H1 (cell line): ENCODE measurements at regions not wholly inside any gene's neighbourhood (a gene's known extent, or its start where the extent isn't known, plus 50 kb on each side); places are given as distances from the start of the nearest gene placed in this dataset.

Experiments
- CTCF ChIA-PET: fragments of 300-600 bp; sonication (Branson Sonifier 250); formaldehyde crosslinking; loops from one replicate; lab custom pipeline; 2021; ENCODE audit not compliant: partially characterized antibody; lab: Charles Lee
- POLR2A ChIA-PET: fragments of 300-600 bp; sonication (Branson Sonifier 250); formaldehyde crosslinking; loops from one replicate; lab custom pipeline; 2021; ENCODE audit warnings: inconsistent platforms; ENCODE audit not compliant: partially characterized antibody; lab: Charles Lee
- DNase-seq, 2 experiments: peaks; one replicate each; pipeline versions ENCODE4 v3.0.0 to v3.0.0-alpha.2; 2010 to 2022; ENCODE audit warnings: low spot score in 2 of 2, low read depth in 1 of 2, mixed read lengths in 1 of 2
- FAIRE-seq: peaks from 2 replicates; lab custom pipeline; 2011; peaks lifted over from hg19 to GRCh38; lab: Jason Lieb, UNC
- H2AFZ ChIP-seq: 2 replicates; pipeline ENCODE4 v1.8.1; 2012; ENCODE audit warnings: low read length, inconsistent platforms
- H2AK5ac ChIP-seq: 2 replicates; pipeline ENCODE4 v1.6.1; 2013; ENCODE audit warnings: low read depth, low read length
- H2BK120ac ChIP-seq: replicated peaks from 2 replicates; pipeline ENCODE3; 2013; ENCODE audit warnings: low read depth, low read length, inconsistent platforms
- H2BK12ac ChIP-seq: 2 replicates; pipeline ENCODE4 v1.6.1; 2013; ENCODE audit warnings: low read depth, low read length
- H2BK15ac ChIP-seq: 2 replicates; pipeline ENCODE4 v1.6.1; 2013; ENCODE audit warnings: low read length
- H2BK20ac ChIP-seq: 2 replicates; pipeline ENCODE4 v1.6.1; 2013; ENCODE audit warnings: low read length
- H2BK5ac ChIP-seq: 2 replicates; pipeline ENCODE4 v1.6.1; 2013; ENCODE audit warnings: low read depth, low read length
- H3K14ac ChIP-seq: 2 replicates; pipeline ENCODE4 v1.6.1; 2013; ENCODE audit warnings: inconsistent platforms; ENCODE audit not compliant: insufficient read length
- H3K18ac ChIP-seq: 2 replicates; pipeline ENCODE4 v1.6.1; 2013; ENCODE audit warnings: low read length; ENCODE audit errors: extremely low read depth
- H3K23ac ChIP-seq: 2 replicates; pipeline ENCODE4 v1.6.1; 2013; ENCODE audit warnings: inconsistent platforms; ENCODE audit not compliant: insufficient read length
- H3K23me2 ChIP-seq: 2 replicates; pipeline ENCODE4 v1.6.1; 2013; ENCODE audit warnings: low read depth, low read length
- H3K27ac ChIP-seq: 2 replicates; pipeline ENCODE4 v1.6.1; 2011; ENCODE audit warnings: low read depth, low read length, inconsistent platforms
- H3K27me3 ChIP-seq, 4 experiments: replicated peaks in 1 of 4; 1 replicate in 1 of 4; 2 replicates in 3 of 4; pipeline versions ENCODE4 v1.6.1 to v1.8.1; 2011 to 2013; ENCODE audit warnings: low read length in 3 of 4, mild to moderate bottlenecking in 3 of 4, inconsistent platforms in 2 of 4, mixed read lengths in 2 of 4, moderate library complexity in 1 of 4; ENCODE audit not compliant: control insufficient read depth in 3 of 4, insufficient read depth in 3 of 4; ENCODE audit errors: extremely low read depth in 1 of 4
- H3K36me3 ChIP-seq, 4 experiments: 2 replicates each; pipeline versions ENCODE4 v1.6.1 to v1.8.1; 2011 to 2013; ENCODE audit warnings: mild to moderate bottlenecking in 4 of 4, low read length in 3 of 4, moderate library complexity in 2 of 4, control low read depth in 1 of 4, inconsistent platforms in 1 of 4; ENCODE audit not compliant: insufficient read depth in 4 of 4, control insufficient read depth in 2 of 4
- H3K4ac ChIP-seq: replicated peaks from 2 replicates; pipeline ENCODE3; 2013; ENCODE audit warnings: low read length, low read depth, mixed read lengths, inconsistent platforms; ENCODE audit not compliant: insufficient read length
- H3K4me1 ChIP-seq, 4 experiments: replicated peaks in 1 of 4; 1 replicate in 1 of 4; 2 replicates in 3 of 4; pipeline versions ENCODE4 v1.6.1 to v1.8.1; 2011 to 2013; ENCODE audit warnings: low read length in 3 of 4, inconsistent platforms in 2 of 4, mixed read lengths in 1 of 4; ENCODE audit not compliant: insufficient read depth in 4 of 4, control insufficient read depth in 3 of 4
- H3K4me2 ChIP-seq, 2 experiments: 2 replicates each; pipeline versions ENCODE4 v1.6.1 to v1.8.1; 2011 to 2013; ENCODE audit warnings: low read depth in 2 of 2, low read length in 2 of 2, control low read depth in 1 of 2, inconsistent platforms in 1 of 2, mild to moderate bottlenecking in 1 of 2; ENCODE audit not compliant: insufficient read depth in 1 of 2
- H3K4me3 ChIP-seq, 4 experiments: fragments of 200-600, 300-600 bp in 1 of 4; sonication (generic), shearing (Covaris generic), sonication (Bioruptor Twin) in 1 of 4; 2 replicates each; pipeline versions ENCODE4 v1.5.1 to v1.8.1; 2011 to 2016; ENCODE audit warnings: low read length in 4 of 4, low read depth in 3 of 4, control low read depth in 2 of 4, inconsistent platforms in 2 of 4, mild to moderate bottlenecking in 2 of 4, mixed read lengths in 1 of 4, moderate library complexity in 1 of 4; ENCODE audit not compliant: insufficient read depth in 2 of 4; ENCODE audit errors: extremely low read depth in 1 of 4
- H3K56ac ChIP-seq: replicated peaks from 2 replicates; pipeline ENCODE3; 2013; ENCODE audit warnings: low read depth, mild to moderate bottlenecking, mixed read lengths, low read length, inconsistent platforms; ENCODE audit not compliant: insufficient read length
- H3K79me1 ChIP-seq: 2 replicates; pipeline ENCODE4 v1.6.1; 2013; ENCODE audit warnings: low read depth, low read length, control low read depth
- H3K79me2 ChIP-seq, 2 experiments: 2 replicates each; pipeline versions ENCODE4 v1.6.1 to v1.8.1; 2012 to 2013; ENCODE audit warnings: low read length in 2 of 2, mild to moderate bottlenecking in 2 of 2, inconsistent platforms in 1 of 2; ENCODE audit not compliant: insufficient read depth in 2 of 2, control insufficient read depth in 1 of 2
- H3K9ac ChIP-seq, 4 experiments: replicated peaks in 1 of 4; 1 replicate in 1 of 4; 2 replicates in 3 of 4; pipeline versions ENCODE4 v1.6.1 to v1.8.1; 2011 to 2013; ENCODE audit warnings: low read depth in 3 of 4, low read length in 3 of 4, control low read depth in 2 of 4, mild to moderate bottlenecking in 2 of 4, moderate library complexity in 2 of 4, inconsistent platforms in 1 of 4; ENCODE audit errors: extremely low read depth in 1 of 4
- H3K9me3 ChIP-seq, 2 experiments: 2 replicates each; pipeline versions ENCODE4 v1.6.1 to v1.8.1; 2012 to 2013; ENCODE audit warnings: mild to moderate bottlenecking in 2 of 2, moderate library complexity in 2 of 2, control low read depth in 1 of 2, inconsistent platforms in 1 of 2, low read depth in 1 of 2, low read length in 1 of 2, mixed read lengths in 1 of 2; ENCODE audit not compliant: insufficient read depth in 2 of 2
- H4K20me1 ChIP-seq, 2 experiments: replicated peaks in 1 of 2; 2 replicates each; pipeline versions ENCODE3 to v1.8.1; 2011 to 2013; ENCODE audit warnings: inconsistent platforms in 2 of 2, low read length in 2 of 2, mild to moderate bottlenecking in 1 of 2; ENCODE audit not compliant: insufficient read depth in 2 of 2, control insufficient read depth in 1 of 2
- H4K5ac ChIP-seq: 2 replicates; pipeline ENCODE4 v1.6.1; 2013; ENCODE audit warnings: low read length, low read depth, mixed read lengths, inconsistent platforms; ENCODE audit not compliant: insufficient read length
- H4K8ac ChIP-seq: 2 replicates; pipeline ENCODE4 v1.8.0; 2013; ENCODE audit warnings: mild to moderate bottlenecking, moderate library complexity, low read length, inconsistent platforms; ENCODE audit not compliant: insufficient read depth; ENCODE audit errors: extremely low read depth
- H4K91ac ChIP-seq: replicated peaks from 2 replicates; pipeline ENCODE3; 2013; ENCODE audit warnings: low read length, mixed read lengths, inconsistent platforms; ENCODE audit not compliant: insufficient read length
- GTF2F1 ChIP-seq: IDR thresholded peaks from 2 replicates; pipeline ENCODE4 v1.6.1; 2012; ENCODE audit warnings: low read depth, low read length, improper control_type of control experiment, borderline replicate concordance
- NRF1 ChIP-seq: IDR thresholded peaks from 2 replicates; pipeline ENCODE4 v1.6.1; 2011; ENCODE audit warnings: mild to moderate bottlenecking, low read depth, low read length, improper control_type of control experiment
- RXRA ChIP-seq: IDR thresholded peaks from 2 replicates; pipeline ENCODE4 v1.6.1; 2011; ENCODE audit warnings: low read depth, mild to moderate bottlenecking, low read length, moderate library complexity; ENCODE audit not compliant: insufficient read depth
- SRF ChIP-seq: IDR thresholded peaks from 2 replicates; pipeline ENCODE4 v1.6.1; 2011; ENCODE audit warnings: mild to moderate bottlenecking, low read depth, low read length, moderate library complexity
- TEAD4 ChIP-seq: IDR thresholded peaks from 2 replicates; pipeline ENCODE4 v1.6.1; 2012; ENCODE audit warnings: low read depth, low read length, inconsistent platforms, mixed read lengths
- WGBS, 2 experiments: shearing (Covaris generic) in 1 of 2; methylation state at CpG; one replicate each; pipeline versions ENCODE4 v1.1.6 to v1.1.7; 2013 to 2015; ENCODE audit warnings: low lambda C conversion rate in 2 of 2, mixed read lengths in 2 of 2, inconsistent platforms in 1 of 2, low coverage in 1 of 2, missing lambda C conversion rate in 1 of 2; ENCODE audit not compliant: insufficient replicate concordance in 2 of 2, insufficient coverage in 1 of 2, insufficient read length in 1 of 2; ENCODE audit errors: extremely low coverage in 1 of 2, missing lambda C conversion rate in 1 of 2; 5-methylcytosine and 5-hydroxymethylcytosine counted together
- TF ChIP-seq, protein P1 (sequence below), 3 experiments: IDR thresholded peaks; 1 replicate in 2 of 3; 2 replicates in 1 of 3; pipeline versions ENCODE4 v1.5.1 to v1.6.1; 2011; ENCODE audit warnings: low read length in 3 of 3, mild to moderate bottlenecking in 3 of 3, inconsistent platforms in 2 of 3, low read depth in 1 of 3, moderate library complexity in 1 of 3; ENCODE audit not compliant: insufficient read depth in 1 of 3; ENCODE audit errors: control extremely low read depth in 1 of 3
- TF ChIP-seq, protein P2 (sequence below): IDR thresholded peaks from 2 replicates; pipeline ENCODE4 v1.6.1; 2012; ENCODE audit warnings: inconsistent platforms

DNA sequence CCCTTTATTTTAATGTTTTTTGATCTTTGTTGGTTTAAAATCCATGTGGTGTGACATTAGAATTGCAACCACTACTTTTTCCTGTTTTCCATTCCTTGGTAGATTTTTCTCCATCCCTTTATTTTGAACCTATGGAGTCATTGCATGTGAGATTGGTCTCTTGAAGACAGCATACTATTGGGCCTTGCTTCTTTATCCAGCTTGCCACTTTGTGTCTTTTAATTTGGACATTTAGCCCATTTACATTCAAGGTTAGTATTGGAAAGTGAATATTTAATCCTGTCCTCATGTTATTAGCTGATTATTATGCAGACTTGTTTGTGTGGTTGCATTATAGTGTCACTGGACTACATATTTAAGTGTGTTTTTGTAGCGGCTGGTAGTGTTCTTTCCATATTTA, 782.9 kb downstream of the SLC4A3 start:
- Histone ChIP-seq H3K18ac (no peak overlapping the region), H4K91ac (no peak overlapping the region), H2AFZ (no peak overlapping the region), H4K20me1 (no peaks in the 10 kb centered on the region), H3K9ac (no peak overlapping the region), H3K4ac (no peak overlapping the region), H2BK12ac (no peak overlapping the region), H3K23ac (no peak overlapping the region), H3K27ac (no peak overlapping the region), H3K27me3 (no peaks in the 10 kb centered on the region), H3K79me2 (no peaks in the 10 kb centered on the region), H3K4me2 (no peak overlapping the region), H2BK20ac (no peak overlapping the region), H3K36me3 (no peaks in the 10 kb centered on the region), H4K5ac (no peak overlapping the region), H2BK120ac (no peak overlapping the region), H3K79me1 (no peaks in the 10 kb centered on the region), H2BK15ac (no peak overlapping the region), H4K8ac (no peak overlapping the region), H2BK5ac (no peak overlapping the region), H2AK5ac (no peak overlapping the region), H3K56ac (no peak overlapping the region), H3K4me3 (no peak overlapping the region), H3K4me1 (no peaks in the 10 kb centered on the region), H3K14ac (no peak overlapping the region), H3K9me3 (peaks cover 0 to 12% of the 10 kb centered on the region in 2 experiments; a peak in 3 of 4 replicates), H3K23me2 (no peaks in the 10 kb centered on the region)
- CTCF ChIA-PET: interaction anchor here (0.6 kb wide), 1 partner anchor 1858 kb away, joined by 3 read pairs; no protein-coding TSS in a partner anchor
- DNase-seq (no peak), FAIRE-seq (no peak)
- 100% methylated on average over 1 of the region's 1 CpG; no CpG with 5 or more reads in 1 of the 2 experiments for WGBS, 2 experiments
- POLR2A ChIA-PET: no interaction called here
- TF ChIP-seq, protein P1, sequence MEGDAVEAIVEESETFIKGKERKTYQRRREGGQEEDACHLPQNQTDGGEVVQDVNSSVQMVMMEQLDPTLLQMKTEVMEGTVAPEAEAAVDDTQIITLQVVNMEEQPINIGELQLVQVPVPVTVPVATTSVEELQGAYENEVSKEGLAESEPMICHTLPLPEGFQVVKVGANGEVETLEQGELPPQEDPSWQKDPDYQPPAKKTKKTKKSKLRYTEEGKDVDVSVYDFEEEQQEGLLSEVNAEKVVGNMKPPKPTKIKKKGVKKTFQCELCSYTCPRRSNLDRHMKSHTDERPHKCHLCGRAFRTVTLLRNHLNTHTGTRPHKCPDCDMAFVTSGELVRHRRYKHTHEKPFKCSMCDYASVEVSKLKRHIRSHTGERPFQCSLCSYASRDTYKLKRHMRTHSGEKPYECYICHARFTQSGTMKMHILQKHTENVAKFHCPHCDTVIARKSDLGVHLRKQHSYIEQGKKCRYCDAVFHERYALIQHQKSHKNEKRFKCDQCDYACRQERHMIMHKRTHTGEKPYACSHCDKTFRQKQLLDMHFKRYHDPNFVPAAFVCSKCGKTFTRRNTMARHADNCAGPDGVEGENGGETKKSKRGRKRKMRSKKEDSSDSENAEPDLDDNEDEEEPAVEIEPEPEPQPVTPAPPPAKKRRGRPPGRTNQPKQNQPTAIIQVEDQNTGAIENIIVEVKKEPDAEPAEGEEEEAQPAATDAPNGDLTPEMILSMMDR (IDR thresholded peaks at IDR 0.05; ENCODE audit: control extremely low read depth in 1 of 3, insufficient read depth in 1 of 3, low read depth in 1 of 3, low read length in 3 of 3): no peak
- TF ChIP-seq TEAD4 (no peak), NRF1 (no peak), RXRA (no peak), SRF (no peak), GTF2F1 (no peak)
- TF ChIP-seq, protein P2, sequence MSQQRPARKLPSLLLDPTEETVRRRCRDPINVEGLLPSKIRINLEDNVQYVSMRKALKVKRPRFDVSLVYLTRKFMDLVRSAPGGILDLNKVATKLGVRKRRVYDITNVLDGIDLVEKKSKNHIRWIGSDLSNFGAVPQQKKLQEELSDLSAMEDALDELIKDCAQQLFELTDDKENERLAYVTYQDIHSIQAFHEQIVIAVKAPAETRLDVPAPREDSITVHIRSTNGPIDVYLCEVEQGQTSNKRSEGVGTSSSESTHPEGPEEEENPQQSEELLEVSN: no peak
